Right cardiac atrium (tissue), 5 donors: ENCODE measurements at regions not wholly inside any gene's neighbourhood (a gene's known extent, or its start where the extent isn't known, plus 50 kb on each side); places are given as distances from the start of the nearest gene placed in this dataset.
"Not testable (repeated sequence)": the region's sequence is repeated elsewhere in the genome, so short reads cannot be mapped to it uniquely, and the experiment has no call there.

ENCODE experiments used
- ATAC-seq, 2 donors: fragments of 200-7000 bp; cut with Tn5 transposase; one replicate each; pipeline versions ENCODE4 v1.8.0 to v1.9.1; 2020; ENCODE audit warnings: moderate library complexity in 2 of 2, mild to moderate bottlenecking in 1 of 2
- DNase-seq, 3 donors: peaks; one replicate each; pipeline ENCODE4 v3.0.0-alpha.2; 2020
- H3K27ac ChIP-seq: one replicate; pipeline ENCODE4 v1.5.1; 2013; ENCODE audit warnings: mild to moderate bottlenecking, low read length, control low read depth, moderate library complexity
- H3K27me3 ChIP-seq: one replicate; pipeline ENCODE4 v1.6.1; 2013; ENCODE audit not compliant: control insufficient read depth, insufficient read depth
- H3K4me1 ChIP-seq: one replicate; pipeline ENCODE4 v1.6.1; 2013; ENCODE audit warnings: low read length; ENCODE audit not compliant: control insufficient read depth, insufficient read depth
- H3K4me3 ChIP-seq: one replicate; pipeline ENCODE4 v1.5.1; 2013; ENCODE audit warnings: low read length, control low read depth
- H3K9me3 ChIP-seq: one replicate; pipeline ENCODE4 v1.6.1; 2013; ENCODE audit warnings: low read length; ENCODE audit not compliant: control insufficient read depth
- WGBS: extraction: QIAGEN DNeasy Blood & Tissue Kit; methylation state at CpG from one replicate; pipeline ENCODE4 v1.1.7; 2013; 5-methylcytosine and 5-hydroxymethylcytosine counted together
- intact Hi-C, 4 donors: fragments of 100-400 bp; cut with DNase I; formaldehyde crosslinking; loops; one replicate each; pipeline versions ENCODE4 v1.11.0 to v1.14.0; 2022 to 2023
- donor health status: healthy with polysubstance abuse.
- donor health status: DM: no; HTN: yes; CAD: no.
- donor health status: DM: no; HTN: no; CAD: no.
- donor health status: DM: no; HTN: yes; CAD: no; lungs with severe emphysema.
- donor health status: DM: yes; HTN: yes; CAD: no.

DNA sequence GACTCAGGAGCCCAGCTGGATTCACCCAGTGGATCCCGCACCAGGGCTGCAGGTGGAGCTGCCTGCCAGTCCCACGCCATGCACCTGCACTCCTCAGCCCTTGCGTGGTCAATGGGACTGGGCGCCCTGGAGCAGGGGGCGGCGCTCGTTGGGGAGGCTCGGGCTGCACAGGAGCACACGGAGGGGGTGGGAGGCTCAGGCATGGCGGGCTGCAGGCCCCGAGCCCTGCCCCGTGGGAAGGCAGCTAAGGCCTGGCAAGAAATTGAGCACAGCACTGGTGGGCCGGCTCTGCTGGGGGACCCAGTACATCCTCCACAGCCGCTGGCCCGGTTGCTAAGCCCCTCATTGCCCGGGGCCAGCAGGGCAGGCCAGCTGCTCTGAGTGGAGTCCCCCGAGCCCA is 90.3 kb downstream of the DLEU7 start:
- DNase-seq, H3K27me3 ChIP-seq, intact Hi-C loops, ATAC-seq, H3K4me1 ChIP-seq, H3K9me3 ChIP-seq, H3K4me3 ChIP-seq, H3K27ac ChIP-seq: not testable (repeated sequence)
- WGBS = 94% methylated on average over 17 of the region's 17 CpGs

DNA sequence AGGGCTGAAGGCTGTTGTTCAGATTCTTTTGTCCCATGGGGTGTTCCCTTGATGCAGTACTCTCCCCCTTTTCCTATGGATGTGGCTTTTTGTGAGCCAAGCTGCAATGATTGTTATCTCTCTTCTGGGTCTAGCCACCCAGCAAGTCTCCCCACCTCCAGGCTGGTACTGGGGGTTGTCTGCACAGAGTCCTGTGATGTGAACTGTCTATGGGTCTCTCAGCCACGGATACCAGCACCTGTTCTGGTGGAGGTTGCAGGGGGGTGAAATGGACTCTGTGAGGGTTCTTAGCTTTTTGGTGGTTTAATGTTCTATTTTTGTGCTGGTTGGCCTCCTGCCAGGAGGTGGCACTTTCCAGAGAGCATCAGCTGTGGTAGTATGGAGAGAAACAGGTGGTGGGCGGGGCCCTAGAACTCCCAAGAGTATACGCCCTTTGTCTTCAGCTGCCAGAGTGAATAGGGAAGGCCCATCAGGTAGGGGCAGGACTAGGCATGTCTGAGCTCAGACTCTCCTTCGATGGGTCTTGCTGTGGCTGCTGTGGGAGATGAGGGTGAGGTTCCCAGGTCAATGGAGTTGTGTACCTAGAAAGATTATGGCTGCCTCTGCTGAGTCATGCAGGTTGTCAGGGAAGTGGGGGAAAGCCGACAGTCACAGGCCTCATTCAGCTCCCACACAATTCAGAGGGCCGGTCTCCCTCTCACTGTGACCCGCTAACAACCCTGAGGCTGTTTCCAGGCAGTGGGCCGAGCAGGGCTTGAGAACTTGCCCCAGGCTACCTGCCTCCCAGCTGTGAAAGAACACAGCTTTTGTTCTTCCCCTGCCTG is 87.4 kb downstream of the DLEU7 start:
- not testable (repeated sequence) for H3K4me3 ChIP-seq, DNase-seq
- 78% methylated on average over 8 of the region's 8 CpGs for WGBS

DNA sequence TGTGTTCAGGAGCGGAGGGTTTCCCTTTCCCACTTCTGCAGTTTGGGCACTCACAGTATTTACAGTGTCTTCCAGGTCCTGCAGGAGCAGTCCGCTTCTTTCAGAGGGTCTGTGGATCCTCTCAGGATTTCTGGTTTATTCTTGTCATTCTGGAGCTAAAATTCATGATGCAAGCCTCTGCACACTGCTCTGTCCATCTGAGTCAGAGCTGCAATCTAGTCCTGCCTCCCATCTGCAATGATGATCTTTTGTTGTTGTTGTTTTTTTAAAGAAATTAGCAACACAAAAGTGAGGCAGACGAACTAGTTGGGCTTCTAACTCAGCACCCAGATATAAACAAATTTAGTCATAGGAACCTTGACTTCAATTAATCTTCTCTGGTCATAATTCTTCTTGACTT is 86.5 kb downstream of the DLEU7 start:
- Histone ChIP-seq H3K9me3 (no peaks in the 10 kb centered on the region), H3K27ac (no peak overlapping the region), H3K4me1 (peaks cover 3% of the 10 kb centered on the region), H3K27me3 (no peaks in the 10 kb centered on the region), H3K4me3 (no peak overlapping the region)
- no peak for ATAC-seq
- intact Hi-C loops = no loop called here
- DNase-seq = no peak
- 83% methylated on average over 3 of the region's 3 CpGs for WGBS

More for the DNA sequence above, 87.4 kb downstream of the DLEU7 start:
- ATAC-seq, intact Hi-C loops, H3K9me3 ChIP-seq, H3K27ac ChIP-seq, H3K4me1 ChIP-seq, H3K27me3 ChIP-seq: not testable (repeated sequence)

DNA sequence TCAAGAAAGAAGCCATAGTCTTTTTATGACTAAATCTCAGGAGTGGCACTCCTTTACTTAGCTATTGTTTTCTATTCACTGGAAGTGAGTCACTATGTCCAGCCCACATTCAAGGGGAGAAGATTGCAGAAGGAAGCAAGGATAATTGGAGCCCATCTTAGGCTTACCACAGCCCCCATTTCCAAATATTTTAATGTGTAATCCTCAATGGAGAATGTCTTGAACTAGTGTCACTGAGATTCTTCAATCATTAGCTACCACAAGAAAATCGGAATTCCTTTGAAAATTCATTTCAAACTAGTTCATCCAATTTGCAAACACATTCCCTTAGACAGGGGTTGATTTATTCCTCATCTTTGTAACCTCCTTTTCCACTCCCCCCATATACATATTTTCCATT is 84.7 kb downstream of the DLEU7 start:
- Histone ChIP-seq H3K4me3 (no peak overlapping the region), H3K4me1 (peaks cover 3% of the 10 kb centered on the region), H3K9me3 (no peaks in the 10 kb centered on the region), H3K27me3 (no peaks in the 10 kb centered on the region), H3K27ac (no peak overlapping the region)
- intact Hi-C loops = no loop called here
- ATAC-seq = no peak
- WGBS = 91% methylated on average over 1 of the region's 1 CpG
- DNase-seq = no peak

DNA sequence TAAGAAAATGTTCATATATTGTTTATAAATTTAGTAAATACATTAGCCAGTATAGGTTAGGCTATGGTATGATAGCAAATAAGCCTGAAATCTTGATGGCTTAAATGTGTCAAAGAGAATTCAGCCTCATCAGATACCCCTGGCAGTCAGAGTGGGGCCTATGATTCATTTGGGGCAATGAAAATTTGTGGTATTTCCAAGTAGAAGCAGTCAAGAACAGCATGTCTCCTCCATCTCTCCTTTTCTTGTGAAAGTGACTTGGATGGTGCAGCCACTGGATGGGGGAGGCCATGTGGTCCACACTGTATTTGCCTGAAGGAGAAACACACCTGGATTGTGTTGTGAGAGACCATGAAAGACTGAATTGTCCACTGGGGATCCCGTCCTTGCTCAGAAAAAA is 82.7 kb downstream of the DLEU7 start:
- WGBS = 73% methylated on average over 1 of the region's 1 CpG
- H3K27me3 ChIP-seq = no peaks in the 10 kb centered on the region
- H3K4me3 ChIP-seq = no peak overlapping the region
- H3K9me3 ChIP-seq = no peaks in the 10 kb centered on the region
- intact Hi-C loops = no loop called here
- ATAC-seq (no peak), DNase-seq (no peak)
- H3K4me1 ChIP-seq = peaks cover 3% of the 10 kb centered on the region
- H3K27ac ChIP-seq = no peak overlapping the region

DNA sequence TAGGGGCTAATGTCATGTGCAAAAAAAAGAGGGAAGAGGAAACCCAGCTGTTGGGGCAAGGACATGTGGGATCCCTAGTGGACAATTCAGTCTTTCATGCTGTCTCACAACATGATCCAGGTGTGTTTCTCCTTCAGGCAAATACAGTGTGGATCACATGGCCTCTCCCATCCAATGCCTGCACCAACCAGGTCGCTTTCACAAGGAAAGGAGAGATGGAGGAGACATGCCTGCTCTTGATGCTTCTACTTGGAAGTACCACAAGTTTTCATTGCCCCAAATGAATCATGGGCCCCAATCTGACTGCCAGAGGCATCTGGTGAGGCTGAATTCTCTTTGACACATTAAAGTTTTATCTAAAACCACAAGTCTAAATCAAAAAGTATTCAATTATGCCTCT is 82.1 kb downstream of the DLEU7 start:
- WGBS = 91% methylated on average over 1 of the region's 1 CpG
- no peaks in the 10 kb centered on the region for H3K27me3 ChIP-seq
- no peak for DNase-seq
- ATAC-seq = no peak
- no peak overlapping the region for H3K4me3 ChIP-seq
- intact Hi-C loops = no loop called here
- H3K4me1 ChIP-seq = peaks cover 2% of the 10 kb centered on the region
- no peak overlapping the region for H3K27ac ChIP-seq
- no peaks in the 10 kb centered on the region for H3K9me3 ChIP-seq

DNA sequence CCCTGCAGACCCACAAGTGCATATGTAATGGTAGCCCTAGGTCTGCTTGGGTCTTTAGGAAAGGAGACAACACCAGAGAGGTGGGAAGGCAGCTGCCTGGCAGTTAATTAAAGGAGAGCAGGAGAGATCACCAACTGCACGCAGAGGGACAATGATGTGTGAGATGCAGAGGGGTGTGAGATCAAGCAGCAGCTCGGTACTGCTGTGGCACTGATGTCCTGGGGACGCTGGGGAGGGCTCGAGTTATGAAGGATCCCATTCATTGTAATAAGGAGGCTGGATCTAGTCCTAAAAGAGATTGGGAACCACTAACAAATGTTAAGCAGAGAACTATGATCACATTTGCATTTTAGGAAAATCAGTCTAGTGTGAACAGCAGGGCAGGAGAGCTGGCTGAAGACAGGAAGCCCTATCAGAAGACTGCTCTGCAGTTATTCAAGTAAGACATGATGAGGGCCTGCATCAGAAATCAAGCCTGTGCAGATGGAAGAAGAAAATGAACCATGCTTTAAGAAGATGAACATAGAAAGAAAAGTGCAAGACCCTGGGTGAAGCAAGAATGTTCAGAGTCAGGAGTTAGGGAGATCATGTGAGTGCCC is 80.4 kb downstream of the DLEU7 start:
- intact Hi-C loops = no loop called here
- no peak for ATAC-seq

DNA sequence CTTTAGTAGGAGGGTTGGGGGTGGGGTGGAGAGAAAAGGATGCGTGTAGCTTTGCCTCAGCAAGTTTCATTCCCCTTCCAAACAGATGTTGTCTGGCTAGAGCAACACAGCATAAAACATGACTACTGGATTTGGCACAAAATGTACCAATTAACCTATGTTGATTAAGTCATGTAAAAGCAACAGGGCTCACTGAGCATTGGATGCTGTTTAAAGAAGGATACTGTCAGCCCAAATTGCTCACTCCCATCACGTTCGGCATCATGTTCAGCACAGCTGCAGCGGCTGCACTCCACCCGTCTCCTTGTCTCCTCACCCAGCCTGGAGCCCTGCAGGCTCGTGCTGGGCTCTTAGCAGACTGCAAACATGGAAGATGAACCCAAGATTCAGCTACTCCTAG is 77.5 kb downstream of the DLEU7 start:
- H3K27ac ChIP-seq = no peak overlapping the region
- H3K9me3 ChIP-seq = no peaks in the 10 kb centered on the region
- 83% methylated on average over 6 of the region's 6 CpGs for WGBS
- intact Hi-C loops = no loop called here
- H3K4me1 ChIP-seq = no peaks in the 10 kb centered on the region
- no peak overlapping the region for H3K4me3 ChIP-seq
- DNase-seq (no peak), ATAC-seq (no peak)
- H3K27me3 ChIP-seq = no peaks in the 10 kb centered on the region

More for the DNA sequence above, 80.4 kb downstream of the DLEU7 start:
- Histone ChIP-seq H3K9me3 (no peaks in the 10 kb centered on the region), H3K4me1 (no peaks in the 10 kb centered on the region), H3K27ac (no peak overlapping the region), H3K27me3 (no peaks in the 10 kb centered on the region), H3K4me3 (no peak overlapping the region)
- WGBS = 73% methylated on average over 4 of the region's 4 CpGs
- no peak for DNase-seq

DNA sequence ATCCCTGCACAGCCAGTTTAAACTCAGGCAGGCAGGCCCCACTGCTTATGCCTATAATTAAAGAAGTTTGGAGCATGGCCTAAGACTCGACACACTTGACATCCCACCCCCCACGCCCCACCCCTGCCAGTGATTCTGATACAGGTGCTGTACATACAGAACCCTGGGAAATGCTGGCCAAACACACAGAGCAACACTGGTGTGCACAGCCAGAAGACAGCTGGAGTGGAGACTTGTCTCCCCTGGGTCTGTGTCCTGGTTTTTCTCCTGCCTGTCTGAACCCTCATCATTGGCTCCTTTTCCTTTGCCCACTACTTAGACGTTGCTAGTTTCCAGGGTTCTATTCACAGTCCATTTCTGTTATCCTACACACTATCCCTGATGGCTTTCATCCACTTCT is 76.8 kb downstream of the DLEU7 start:
- ATAC-seq = no peak
- H3K4me1 ChIP-seq = no peaks in the 10 kb centered on the region
- intact Hi-C loops = no loop called here
- WGBS = 69% methylated on average over 3 of the region's 3 CpGs
- no peak overlapping the region for H3K4me3 ChIP-seq
- no peaks in the 10 kb centered on the region for H3K9me3 ChIP-seq
- no peaks in the 10 kb centered on the region for H3K27me3 ChIP-seq
- no peak overlapping the region for H3K27ac ChIP-seq
- DNase-seq = no peak

DNA sequence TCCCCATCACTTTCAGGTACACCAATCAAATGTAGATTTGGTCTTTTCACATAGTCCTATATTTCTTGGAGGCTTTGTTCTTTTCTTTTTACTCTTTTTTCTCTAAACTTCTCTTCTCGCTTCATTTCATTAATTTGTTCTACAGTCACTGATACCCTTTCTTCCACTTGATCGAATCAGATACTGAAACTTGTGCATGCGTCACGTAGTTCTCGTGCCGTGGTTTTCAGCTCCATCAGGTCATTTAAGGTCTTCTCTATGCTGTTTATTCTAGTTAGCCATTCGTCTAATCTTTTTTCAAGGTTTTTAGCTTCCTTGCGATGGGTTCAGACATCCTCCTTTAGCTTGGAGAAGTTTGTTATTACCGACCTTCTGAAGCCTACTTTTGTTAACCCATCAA is 70.6 kb downstream of the DLEU7 start:
- ATAC-seq, intact Hi-C loops: not testable (repeated sequence)
- 88% methylated on average over 9 of the region's 9 CpGs for WGBS

More for the DNA sequence above, 70.6 kb downstream of the DLEU7 start:
- H3K4me3 ChIP-seq, DNase-seq, H3K4me1 ChIP-seq, H3K27me3 ChIP-seq, H3K27ac ChIP-seq, H3K9me3 ChIP-seq: not testable (repeated sequence)
